ENCODE measurements at regions not wholly inside any gene's neighbourhood (a gene's known extent, or its start where the extent isn't known, plus 50 kb on each side); places are given as distances from the start of the nearest gene placed in this dataset.

GRCh38 chr9:89864731-89865130 is 259.9 kb downstream of the GADD45G start:
- TF ChIP-seq, protein P1, sequence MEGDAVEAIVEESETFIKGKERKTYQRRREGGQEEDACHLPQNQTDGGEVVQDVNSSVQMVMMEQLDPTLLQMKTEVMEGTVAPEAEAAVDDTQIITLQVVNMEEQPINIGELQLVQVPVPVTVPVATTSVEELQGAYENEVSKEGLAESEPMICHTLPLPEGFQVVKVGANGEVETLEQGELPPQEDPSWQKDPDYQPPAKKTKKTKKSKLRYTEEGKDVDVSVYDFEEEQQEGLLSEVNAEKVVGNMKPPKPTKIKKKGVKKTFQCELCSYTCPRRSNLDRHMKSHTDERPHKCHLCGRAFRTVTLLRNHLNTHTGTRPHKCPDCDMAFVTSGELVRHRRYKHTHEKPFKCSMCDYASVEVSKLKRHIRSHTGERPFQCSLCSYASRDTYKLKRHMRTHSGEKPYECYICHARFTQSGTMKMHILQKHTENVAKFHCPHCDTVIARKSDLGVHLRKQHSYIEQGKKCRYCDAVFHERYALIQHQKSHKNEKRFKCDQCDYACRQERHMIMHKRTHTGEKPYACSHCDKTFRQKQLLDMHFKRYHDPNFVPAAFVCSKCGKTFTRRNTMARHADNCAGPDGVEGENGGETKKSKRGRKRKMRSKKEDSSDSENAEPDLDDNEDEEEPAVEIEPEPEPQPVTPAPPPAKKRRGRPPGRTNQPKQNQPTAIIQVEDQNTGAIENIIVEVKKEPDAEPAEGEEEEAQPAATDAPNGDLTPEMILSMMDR (IDR thresholded peaks at IDR 0.05) = no peak
- TF ChIP-seq POLR2A (IDR thresholded peaks at IDR 0.05) = no peak
